ENCODE measurements at regions not wholly inside any gene's neighbourhood (a gene's known extent, or its start where the extent isn't known, plus 50 kb on each side); places are given as distances from the start of the nearest gene placed in this dataset.

DNA sequence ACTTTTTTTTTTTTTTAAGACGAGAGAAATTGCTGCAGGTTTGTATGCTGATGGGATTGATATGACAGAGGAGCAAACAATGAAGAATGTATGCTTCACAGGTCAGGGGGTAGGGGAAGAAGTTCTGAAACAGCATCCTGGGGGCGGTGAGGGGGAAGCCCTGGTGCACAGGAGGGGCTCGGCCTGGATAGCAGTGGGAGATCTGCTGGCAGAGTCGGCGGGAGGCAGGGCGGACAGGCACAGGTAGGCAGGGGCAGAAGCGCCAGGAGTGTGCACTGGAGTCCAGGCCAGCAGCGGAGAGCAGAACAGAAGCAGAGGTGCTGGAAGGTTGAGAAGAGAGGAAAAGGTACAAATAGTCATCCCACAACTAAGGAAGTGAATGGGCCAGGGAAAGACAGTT lies 175.4 kb downstream of the SNX10 start:
- intact Hi-C loops (cut with micrococcal nuclease), result no loop called here
- CTCF ChIA-PET, result no interaction called here
- H3K4me2 ChIP-seq (ENCODE audit: low read length), result no peak overlapping the region
- no peak overlapping the region for H2AFZ ChIP-seq (ENCODE audit: low read length)
- H3K9ac ChIP-seq (ENCODE audit: low read length), result no peak overlapping the region
- POLR2A ChIA-PET (ENCODE audit: unreplicated experiment), result no interaction called here
- DNase-seq (no peak), ATAC-seq (no peak)
- no peaks in the 10 kb centered on the region for H3K79me2 ChIP-seq (ENCODE audit: low read length)
- no peaks in the 10 kb centered on the region for H3K9me3 ChIP-seq (ENCODE audit: low read length)
- H3K4me1 ChIP-seq (ENCODE audit: insufficient read depth, low read length), result no peaks in the 10 kb centered on the region
- no peaks in the 10 kb centered on the region for H3K36me3 ChIP-seq (ENCODE audit: low read depth, low read length)
- H3K27me3 ChIP-seq (ENCODE audit: low read length), result no peaks in the 10 kb centered on the region
- H3F3A ChIP-seq (ENCODE audit: low read length, unreplicated experiment), result no peaks in the 10 kb centered on the region
- H3K4me3 ChIP-seq (ENCODE audit: low read length), result no peak overlapping the region
- H3K27ac ChIP-seq (ENCODE audit: low read length), result no peak overlapping the region
- H4K20me1 ChIP-seq (ENCODE audit: low read length), result no peaks in the 10 kb centered on the region
- BruUV-seq (replicated peaks), result no TSS peak
- TF ChIP-seq EZH2phosphoT487 (IDR thresholded peaks at IDR 0.05; ENCODE audit: borderline replicate concordance, low read length) (no peak), EZH2 (IDR thresholded peaks at IDR 0.05; ENCODE audit: low read length, unreplicated experiment) (no peak)
- TF ChIP-seq, protein P1, sequence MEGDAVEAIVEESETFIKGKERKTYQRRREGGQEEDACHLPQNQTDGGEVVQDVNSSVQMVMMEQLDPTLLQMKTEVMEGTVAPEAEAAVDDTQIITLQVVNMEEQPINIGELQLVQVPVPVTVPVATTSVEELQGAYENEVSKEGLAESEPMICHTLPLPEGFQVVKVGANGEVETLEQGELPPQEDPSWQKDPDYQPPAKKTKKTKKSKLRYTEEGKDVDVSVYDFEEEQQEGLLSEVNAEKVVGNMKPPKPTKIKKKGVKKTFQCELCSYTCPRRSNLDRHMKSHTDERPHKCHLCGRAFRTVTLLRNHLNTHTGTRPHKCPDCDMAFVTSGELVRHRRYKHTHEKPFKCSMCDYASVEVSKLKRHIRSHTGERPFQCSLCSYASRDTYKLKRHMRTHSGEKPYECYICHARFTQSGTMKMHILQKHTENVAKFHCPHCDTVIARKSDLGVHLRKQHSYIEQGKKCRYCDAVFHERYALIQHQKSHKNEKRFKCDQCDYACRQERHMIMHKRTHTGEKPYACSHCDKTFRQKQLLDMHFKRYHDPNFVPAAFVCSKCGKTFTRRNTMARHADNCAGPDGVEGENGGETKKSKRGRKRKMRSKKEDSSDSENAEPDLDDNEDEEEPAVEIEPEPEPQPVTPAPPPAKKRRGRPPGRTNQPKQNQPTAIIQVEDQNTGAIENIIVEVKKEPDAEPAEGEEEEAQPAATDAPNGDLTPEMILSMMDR (conservative IDR thresholded peaks at IDR 0.05; ENCODE audit: low read depth, low read length), result no peak
- H3K9me2 ChIP-seq (replicated peaks; ENCODE audit: low read length), result no peaks in the 10 kb centered on the region

DNA sequence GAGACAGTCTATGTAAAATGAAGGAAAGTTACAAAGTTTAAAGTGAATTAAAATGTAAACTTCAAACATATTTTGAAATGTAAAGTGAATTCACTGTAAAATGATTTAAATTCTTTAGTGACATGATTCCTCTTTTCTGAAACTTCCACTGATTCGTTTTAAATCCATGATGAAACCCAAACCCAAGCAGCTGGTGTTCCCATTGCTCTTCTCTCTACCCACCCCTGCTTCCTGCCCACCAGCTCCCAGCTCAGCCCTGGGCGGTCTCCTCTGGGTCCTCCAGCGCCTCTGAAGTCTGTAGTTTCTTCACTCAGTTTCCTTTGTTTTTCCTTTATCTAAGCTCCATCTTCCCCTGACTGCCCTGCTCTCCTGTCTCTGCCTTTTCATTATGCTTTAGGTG lies 175.9 kb downstream of the SNX10 start:
- intact Hi-C loops (cut with micrococcal nuclease), result no loop called here
- no peak overlapping the region for H3K27ac ChIP-seq (ENCODE audit: low read length)
- H3K4me1 ChIP-seq (ENCODE audit: insufficient read depth, low read length), result no peaks in the 10 kb centered on the region
- no TSS peak for BruUV-seq (replicated peaks)
- no peaks in the 10 kb centered on the region for H3K79me2 ChIP-seq (ENCODE audit: low read length)
- H3K4me3 ChIP-seq (ENCODE audit: low read length), result no peak overlapping the region
- H4K20me1 ChIP-seq (ENCODE audit: low read length), result no peaks in the 10 kb centered on the region
- ChIA-PET POLR2A (ENCODE audit: unreplicated experiment) (no interaction called here), CTCF (no interaction called here)
- ATAC-seq, result no peak
- no peak overlapping the region for H2AFZ ChIP-seq (ENCODE audit: low read length)
- TF ChIP-seq, protein P1 (conservative IDR thresholded peaks at IDR 0.05; ENCODE audit: low read depth, low read length), result no peak
- no peak for TF ChIP-seq EZH2phosphoT487 (IDR thresholded peaks at IDR 0.05; ENCODE audit: borderline replicate concordance, low read length)
- no peak for TF ChIP-seq EZH2 (IDR thresholded peaks at IDR 0.05; ENCODE audit: low read length, unreplicated experiment)
- DNase-seq, result no peak
- no peak overlapping the region for H3K4me2 ChIP-seq (ENCODE audit: low read length)
- no peaks in the 10 kb centered on the region for H3F3A ChIP-seq (ENCODE audit: low read length, unreplicated experiment)
- no peaks in the 10 kb centered on the region for H3K27me3 ChIP-seq (ENCODE audit: low read length)
- no peak overlapping the region for H3K9ac ChIP-seq (ENCODE audit: low read length)
- no peaks in the 10 kb centered on the region for H3K9me2 ChIP-seq (replicated peaks; ENCODE audit: low read length)
- H3K9me3 ChIP-seq (ENCODE audit: low read length), result no peaks in the 10 kb centered on the region
- no peaks in the 10 kb centered on the region for H3K36me3 ChIP-seq (ENCODE audit: low read depth, low read length)

DNA sequence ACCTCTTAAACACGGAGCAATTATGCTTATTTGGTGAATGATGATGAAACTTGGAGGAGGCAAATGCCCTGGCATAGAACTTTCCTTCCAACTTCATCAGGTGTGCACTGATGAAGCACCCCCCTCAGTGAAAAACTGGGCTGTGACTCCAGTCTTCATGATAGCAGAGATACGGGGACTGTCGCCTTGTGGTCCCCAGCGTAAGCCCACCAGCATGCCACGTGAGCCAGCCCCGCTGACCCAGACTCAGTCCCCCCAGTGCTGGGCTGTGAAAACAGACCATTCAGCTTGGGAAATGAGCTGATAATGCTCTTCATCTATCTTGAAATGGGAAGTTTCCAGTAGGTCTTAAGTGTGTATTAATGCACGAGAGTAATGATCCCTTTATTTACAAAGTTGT lies 177.0 kb downstream of the SNX10 start:
- Histone ChIP-seq H4K20me1 (ENCODE audit: low read length) (no peaks in the 10 kb centered on the region), H3K4me2 (ENCODE audit: low read length) (no peak overlapping the region), H3K9me3 (ENCODE audit: low read length) (no peaks in the 10 kb centered on the region), H3K79me2 (ENCODE audit: low read length) (no peaks in the 10 kb centered on the region), H3K4me1 (ENCODE audit: insufficient read depth, low read length) (no peaks in the 10 kb centered on the region), H3K9ac (ENCODE audit: low read length) (no peak overlapping the region), H3F3A (ENCODE audit: low read length, unreplicated experiment) (no peaks in the 10 kb centered on the region), H2AFZ (ENCODE audit: low read length) (no peak overlapping the region), H3K27me3 (ENCODE audit: low read length) (no peaks in the 10 kb centered on the region), H3K36me3 (ENCODE audit: low read depth, low read length) (no peaks in the 10 kb centered on the region), H3K4me3 (ENCODE audit: low read length) (no peak overlapping the region), H3K27ac (ENCODE audit: low read length) (no peak overlapping the region), H3K9me2 (replicated peaks; ENCODE audit: low read length) (no peaks in the 10 kb centered on the region)
- POLR2A ChIA-PET (ENCODE audit: unreplicated experiment), result no interaction called here
- CTCF ChIA-PET, result no interaction called here
- no peak for ATAC-seq
- intact Hi-C loops (cut with micrococcal nuclease), result no loop called here
- no TSS peak for BruUV-seq (replicated peaks)
- TF ChIP-seq, protein P1 (conservative IDR thresholded peaks at IDR 0.05; ENCODE audit: low read depth, low read length), result no peak
- TF ChIP-seq EZH2phosphoT487 (IDR thresholded peaks at IDR 0.05; ENCODE audit: borderline replicate concordance, low read length) (no peak), EZH2 (IDR thresholded peaks at IDR 0.05; ENCODE audit: low read length, unreplicated experiment) (no peak)
- no peak for DNase-seq

Data from PC-3 (cell line).